ENCODE measurements at regions not wholly inside any gene's neighbourhood (a gene's known extent, or its start where the extent isn't known, plus 50 kb on each side); places are given as distances from the start of the nearest gene placed in this dataset.

GRCh38 chr2:142716463-142717242, 160.8 kb upstream of the KYNU start:
- no peak for TF ChIP-seq CTCF (IDR thresholded peaks at IDR 0.05 in 8 of 11, conservative IDR thresholded peaks at IDR 0.05 in 3 of 11)
- TF ChIP-seq POLR2A (IDR thresholded peaks at IDR 0.05), result no peak
- TF ChIP-seq POLR2AphosphoS5 (IDR thresholded peaks at IDR 0.05), result no peak
